ENCODE measurements at regions not wholly inside any gene's neighbourhood (a gene's known extent, or its start where the extent isn't known, plus 50 kb on each side); places are given as distances from the start of the nearest gene placed in this dataset.

DNA sequence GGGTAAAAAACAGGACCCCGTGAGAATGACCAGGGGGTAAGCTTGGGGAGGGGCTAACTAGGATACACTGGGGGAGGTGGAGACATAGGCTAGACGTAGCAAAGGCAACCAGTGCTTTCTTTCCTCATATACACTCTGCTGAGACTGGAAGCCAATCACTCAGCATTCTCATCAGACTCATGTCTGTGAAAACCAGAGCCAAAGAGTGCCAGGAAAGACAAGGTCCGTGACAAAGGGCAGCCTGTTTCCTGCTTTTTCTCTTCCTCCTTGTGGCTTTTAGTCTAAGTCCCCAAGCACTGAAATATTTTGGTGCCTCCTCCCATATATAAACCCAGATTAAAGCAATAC, 97.9 kb upstream of the NEDD9 start:
- TF ChIP-seq EZH2 (IDR thresholded peaks at IDR 0.05; ENCODE audit: borderline replicate concordance, low read depth, low read length, severe bottlenecking) = no peak
- TF ChIP-seq, protein P1, sequence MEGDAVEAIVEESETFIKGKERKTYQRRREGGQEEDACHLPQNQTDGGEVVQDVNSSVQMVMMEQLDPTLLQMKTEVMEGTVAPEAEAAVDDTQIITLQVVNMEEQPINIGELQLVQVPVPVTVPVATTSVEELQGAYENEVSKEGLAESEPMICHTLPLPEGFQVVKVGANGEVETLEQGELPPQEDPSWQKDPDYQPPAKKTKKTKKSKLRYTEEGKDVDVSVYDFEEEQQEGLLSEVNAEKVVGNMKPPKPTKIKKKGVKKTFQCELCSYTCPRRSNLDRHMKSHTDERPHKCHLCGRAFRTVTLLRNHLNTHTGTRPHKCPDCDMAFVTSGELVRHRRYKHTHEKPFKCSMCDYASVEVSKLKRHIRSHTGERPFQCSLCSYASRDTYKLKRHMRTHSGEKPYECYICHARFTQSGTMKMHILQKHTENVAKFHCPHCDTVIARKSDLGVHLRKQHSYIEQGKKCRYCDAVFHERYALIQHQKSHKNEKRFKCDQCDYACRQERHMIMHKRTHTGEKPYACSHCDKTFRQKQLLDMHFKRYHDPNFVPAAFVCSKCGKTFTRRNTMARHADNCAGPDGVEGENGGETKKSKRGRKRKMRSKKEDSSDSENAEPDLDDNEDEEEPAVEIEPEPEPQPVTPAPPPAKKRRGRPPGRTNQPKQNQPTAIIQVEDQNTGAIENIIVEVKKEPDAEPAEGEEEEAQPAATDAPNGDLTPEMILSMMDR (IDR thresholded peaks at IDR 0.05; ENCODE audit: borderline replicate concordance, extremely low read depth, low read length, poor library complexity, severe bottlenecking) = no peak
